22Rv1 (cell line): ENCODE measurements at regions not wholly inside any gene's neighbourhood (a gene's known extent, or its start where the extent isn't known, plus 50 kb on each side); places are given as distances from the start of the nearest gene placed in this dataset.
"Not testable (repeated sequence)": the region's sequence is repeated elsewhere in the genome, so short reads cannot be mapped to it uniquely, and the experiment has no call there.

Experiments used
- CTCF ChIP-seq: fragments of 450-650 bp; IDR thresholded peaks from 2 replicates; pipeline ENCODE4 v1.5.1; 2017; ENCODE audit warnings: mild to moderate bottlenecking
- ZFX ChIP-seq: fragments of 450-650 bp; IDR thresholded peaks from 2 replicates; pipeline ENCODE4 v1.6.1; 2017; ENCODE audit warnings: antibody characterized with exemption, borderline replicate concordance

GRCh38 chr9:89695979-89696378 lies 91.2 kb downstream of the GADD45G start:
- TF ChIP-seq CTCF, ZFX: not testable (repeated sequence)
